HEK293T (cell line): ENCODE measurements at regions not wholly inside any gene's neighbourhood (a gene's known extent, or its start where the extent isn't known, plus 50 kb on each side); places are given as distances from the start of the nearest gene placed in this dataset.
"Not testable (repeated sequence)": the region's sequence is repeated elsewhere in the genome, so short reads cannot be mapped to it uniquely, and the experiment has no call there.

ENCODE experiments used
- CTCF ChIA-PET: fragments of 350-600 bp; formaldehyde crosslinking; extraction: SDS; loops from one replicate; lab custom pipeline; 2021; ENCODE audit warnings: antibody characterized with exemption, inconsistent platforms; lab: Yijun Ruan, JAX
- POLR2A ChIA-PET: fragments of 350-600 bp; formaldehyde crosslinking; extraction: SDS; loops from one replicate; lab custom pipeline; 2020; ENCODE audit warnings: antibody characterized with exemption, inconsistent platforms; lab: Yijun Ruan, JAX
- DNase-seq: peaks from one replicate; pipeline ENCODE4 v3.0.0; 2012; ENCODE audit warnings: mixed read lengths; ENCODE audit errors: extremely low spot score
- ARNT ChIP-seq: fragments of 450-650 bp; IDR thresholded peaks from 2 replicates; pipeline ENCODE4 v1.6.1; 2017; ENCODE audit warnings: mild to moderate bottlenecking
- BHLHE40 ChIP-seq: fragments of 450-650 bp; IDR thresholded peaks from 2 replicates; pipeline ENCODE4 v1.6.1; 2016; ENCODE audit warnings: mild to moderate bottlenecking, moderate library complexity, borderline replicate concordance
- CTBP1 ChIP-seq: fragments of 450-650 bp; IDR thresholded peaks from 2 replicates; pipeline ENCODE4 v1.6.1; 2016; ENCODE audit warnings: borderline replicate concordance
- ELF4 ChIP-seq: fragments of 450-650 bp; IDR thresholded peaks from 2 replicates; pipeline ENCODE4 v1.6.1; 2017; ENCODE audit warnings: antibody characterized with exemption
- FOXA1 ChIP-seq: fragments of 450-650 bp; IDR thresholded peaks from 2 replicates; pipeline ENCODE4 v1.6.1; 2016; ENCODE audit warnings: mild to moderate bottlenecking
- FOXK2 ChIP-seq: fragments of 450-650 bp; IDR thresholded peaks from 2 replicates; pipeline ENCODE4 v1.6.1; 2016; ENCODE audit warnings: mild to moderate bottlenecking
- FOXM1 ChIP-seq: fragments of 450-650 bp; IDR thresholded peaks from 2 replicates; pipeline ENCODE4 v1.6.1; 2017; ENCODE audit warnings: mild to moderate bottlenecking, borderline replicate concordance
- HDGF ChIP-seq: fragments of 450-650 bp; IDR thresholded peaks from 2 replicates; pipeline ENCODE4 v1.6.1; 2017; ENCODE audit warnings: antibody characterized with exemption, borderline replicate concordance
- L3MBTL2 ChIP-seq: fragments of 450-650 bp; conservative IDR thresholded peaks from 2 replicates; pipeline ENCODE4 v1.6.1; 2016; ENCODE audit warnings: mild to moderate bottlenecking
- LEF1 ChIP-seq: fragments of 450-650 bp; IDR thresholded peaks from 2 replicates; pipeline ENCODE4 v1.6.1; 2017; ENCODE audit warnings: mild to moderate bottlenecking, borderline replicate concordance
- NFRKB ChIP-seq: fragments of 450-650 bp; IDR thresholded peaks from 2 replicates; pipeline ENCODE4 v1.6.1; 2016; ENCODE audit warnings: mild to moderate bottlenecking, moderate library complexity
- SP1 ChIP-seq: fragments of 450-650 bp; IDR thresholded peaks from 2 replicates; pipeline ENCODE4 v1.6.1; 2017
- SUZ12 ChIP-seq: fragments of 450-650 bp; IDR thresholded peaks from 2 replicates; pipeline ENCODE4 v1.6.1; 2016; ENCODE audit warnings: mild to moderate bottlenecking
- TARDBP ChIP-seq: fragments of 450-650 bp; IDR thresholded peaks from 2 replicates; pipeline ENCODE4 v1.6.1; 2016
- ZNF384 ChIP-seq: fragments of 450-650 bp; IDR thresholded peaks from 2 replicates; pipeline ENCODE4 v1.6.1; 2016
- TF ChIP-seq, protein P1 (sequence below): fragments of 450-650 bp; IDR thresholded peaks from 2 replicates; pipeline ENCODE4 v1.6.1; 2016

GRCh38 chr4:33802578-33802977 lies 2441.7 kb downstream of the ARAP2 start:
- POLR2A ChIA-PET = no interaction called here
- DNase-seq = no peak
- no peak for TF ChIP-seq FOXA1
- no peak for TF ChIP-seq FOXM1
- TF ChIP-seq HDGF = no peak
- CTCF ChIA-PET = no interaction called here

DNA sequence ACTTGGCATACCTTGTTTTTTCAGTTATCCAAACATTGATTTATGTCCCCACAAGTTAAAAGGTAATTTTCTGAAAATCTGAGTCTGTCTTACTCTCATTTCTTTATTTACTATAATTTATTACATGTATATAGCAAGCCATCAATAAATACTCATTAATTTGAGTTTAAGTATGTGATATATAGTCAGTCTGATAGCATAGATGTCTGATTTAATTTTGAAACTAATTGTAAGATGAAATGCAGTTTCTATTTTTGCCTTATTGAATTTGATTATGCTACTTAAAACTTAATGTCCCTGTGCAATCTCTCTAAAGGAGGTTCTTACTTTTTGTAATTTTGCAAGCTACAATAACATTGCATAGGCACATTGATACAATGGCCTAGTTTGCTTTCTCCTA lies 2418.6 kb downstream of the ARAP2 start:
- ChIA-PET CTCF (no interaction called here), POLR2A (no interaction called here)
- no peak for DNase-seq
- TF ChIP-seq FOXM1 (no peak), NFRKB (no peak), HDGF (no peak), L3MBTL2 (no peak), CTBP1 (no peak), FOXA1 (no peak), ZNF384 (no peak), TARDBP (no peak)
- TF ChIP-seq, protein P1, sequence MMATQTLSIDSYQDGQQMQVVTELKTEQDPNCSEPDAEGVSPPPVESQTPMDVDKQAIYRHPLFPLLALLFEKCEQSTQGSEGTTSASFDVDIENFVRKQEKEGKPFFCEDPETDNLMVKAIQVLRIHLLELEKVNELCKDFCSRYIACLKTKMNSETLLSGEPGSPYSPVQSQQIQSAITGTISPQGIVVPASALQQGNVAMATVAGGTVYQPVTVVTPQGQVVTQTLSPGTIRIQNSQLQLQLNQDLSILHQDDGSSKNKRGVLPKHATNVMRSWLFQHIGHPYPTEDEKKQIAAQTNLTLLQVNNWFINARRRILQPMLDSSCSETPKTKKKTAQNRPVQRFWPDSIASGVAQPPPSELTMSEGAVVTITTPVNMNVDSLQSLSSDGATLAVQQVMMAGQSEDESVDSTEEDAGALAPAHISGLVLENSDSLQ = no peak

DNA sequence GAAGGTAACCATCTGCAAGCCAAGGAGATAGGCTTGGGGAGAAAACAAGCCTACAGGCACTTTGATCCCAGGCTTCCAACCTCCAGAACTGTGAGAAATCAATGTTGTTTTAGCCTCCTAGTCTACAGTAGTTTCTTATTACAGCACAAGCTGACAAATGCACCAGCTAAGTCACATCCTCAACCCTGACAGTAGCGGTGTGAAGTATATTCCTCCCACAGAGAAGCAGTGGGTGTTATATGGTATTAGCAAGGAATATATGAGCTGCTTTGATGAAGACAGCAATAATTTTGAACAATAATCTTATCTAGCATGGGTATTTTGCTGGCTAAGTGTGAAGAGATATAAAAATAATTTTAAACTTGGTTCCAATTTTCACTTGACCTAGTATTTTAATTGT lies 2415.0 kb downstream of the ARAP2 start:
- DNase-seq, CTCF ChIA-PET, POLR2A ChIA-PET: not testable (repeated sequence)

GRCh38 chr4:33831442-33832066 lies 2412.8 kb downstream of the ARAP2 start:
- TF ChIP-seq FOXK2 (no peak), TARDBP (no peak), ELF4 (no peak), FOXA1 (no peak), LEF1 (no peak), SUZ12 (no peak), NFRKB (no peak), BHLHE40 (no peak), FOXM1 (no peak), CTBP1 (no peak), ARNT (no peak), ZNF384 (no peak), L3MBTL2 (no peak), HDGF (no peak), SP1 (no peak)
- TF ChIP-seq, protein P1 = no peak
- DNase-seq = no peak
- ChIA-PET POLR2A (no interaction called here), CTCF (no interaction called here)

DNA sequence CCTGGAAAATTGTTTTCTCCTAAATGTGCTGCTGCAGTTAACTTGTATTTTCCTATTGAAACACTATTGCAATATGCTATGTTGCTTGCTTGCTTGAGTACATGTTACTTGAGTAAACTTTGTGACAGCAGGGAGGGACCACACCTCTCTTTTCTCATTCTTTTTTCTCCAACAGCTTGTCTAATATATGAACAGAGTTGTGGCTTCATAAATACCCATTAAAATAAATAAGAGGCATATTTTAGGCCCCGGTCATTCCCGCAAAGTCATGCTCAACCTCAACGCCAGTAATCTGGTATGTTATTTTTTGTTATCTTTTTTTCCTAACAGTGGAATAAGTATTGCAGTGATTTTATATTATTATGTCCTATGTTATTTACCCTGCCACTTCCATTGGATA lies 2408.6 kb downstream of the ARAP2 start:
- POLR2A ChIA-PET, CTCF ChIA-PET, DNase-seq: not testable (repeated sequence)

DNA sequence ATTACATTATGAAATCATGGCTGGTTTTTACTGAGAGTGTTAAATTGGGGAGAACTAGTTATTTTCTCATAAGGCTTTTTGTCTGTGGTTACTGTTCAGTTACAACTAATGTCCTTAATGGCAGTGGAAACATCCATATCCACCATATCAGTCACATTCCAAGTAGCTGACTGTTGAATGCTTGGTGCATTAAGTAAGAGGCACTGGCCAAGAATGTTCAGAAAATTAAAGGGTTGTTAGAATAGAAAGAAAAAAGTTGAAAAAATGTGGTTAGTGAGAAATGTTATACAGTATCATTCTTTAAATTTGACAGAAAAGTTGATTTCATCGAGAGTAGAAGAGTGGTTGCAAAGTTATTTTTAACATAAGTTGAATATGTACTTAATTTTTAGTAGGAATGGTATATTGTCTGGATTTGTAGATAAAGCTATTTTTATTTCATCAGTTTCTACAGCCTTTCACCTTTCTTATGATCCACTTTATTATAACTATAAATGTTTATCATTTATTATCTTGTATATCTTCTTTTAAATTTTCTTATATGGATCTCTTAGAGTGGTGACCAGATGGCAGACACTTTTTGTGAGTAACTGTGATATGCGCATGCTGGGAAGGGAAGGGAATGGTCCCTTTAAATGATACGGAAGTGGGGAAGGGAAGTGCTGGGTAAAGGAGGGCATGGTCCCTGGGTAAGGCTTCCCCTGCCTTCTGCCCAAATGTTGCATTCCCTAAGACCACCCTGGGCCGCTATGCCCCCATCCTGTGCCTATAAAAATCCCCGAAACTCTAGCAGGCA lies 2407.1 kb downstream of the ARAP2 start:
- ChIA-PET POLR2A (no interaction called here), CTCF (no interaction called here)

GRCh38 chr4:33841120-33841519 lies 2403.2 kb downstream of the ARAP2 start:
- ChIA-PET POLR2A (no interaction called here), CTCF (interaction anchor here (0.6 kb wide), 1 partner anchor 19 kb away, joined by 3 read pairs; no protein-coding TSS in a partner anchor)
- TF ChIP-seq L3MBTL2 (no peak), HDGF (no peak), LEF1 (no peak), FOXA1 (no peak), ARNT (no peak), FOXK2 (no peak), BHLHE40 (no peak), FOXM1 (no peak), NFRKB (no peak), SP1 (no peak), CTBP1 (no peak), TARDBP (no peak), ELF4 (no peak), SUZ12 (no peak), ZNF384 (no peak)
- TF ChIP-seq, protein P1 = no peak
- DNase-seq = no peak

More for the DNA sequence above, 2407.1 kb downstream of the ARAP2 start:
- no peak for DNase-seq
- TF ChIP-seq SP1 (no peak), TARDBP (no peak)
